ENCODE measurements at regions not wholly inside any gene's neighbourhood (a gene's known extent, or its start where the extent isn't known, plus 50 kb on each side); places are given as distances from the start of the nearest gene placed in this dataset.

DNA sequence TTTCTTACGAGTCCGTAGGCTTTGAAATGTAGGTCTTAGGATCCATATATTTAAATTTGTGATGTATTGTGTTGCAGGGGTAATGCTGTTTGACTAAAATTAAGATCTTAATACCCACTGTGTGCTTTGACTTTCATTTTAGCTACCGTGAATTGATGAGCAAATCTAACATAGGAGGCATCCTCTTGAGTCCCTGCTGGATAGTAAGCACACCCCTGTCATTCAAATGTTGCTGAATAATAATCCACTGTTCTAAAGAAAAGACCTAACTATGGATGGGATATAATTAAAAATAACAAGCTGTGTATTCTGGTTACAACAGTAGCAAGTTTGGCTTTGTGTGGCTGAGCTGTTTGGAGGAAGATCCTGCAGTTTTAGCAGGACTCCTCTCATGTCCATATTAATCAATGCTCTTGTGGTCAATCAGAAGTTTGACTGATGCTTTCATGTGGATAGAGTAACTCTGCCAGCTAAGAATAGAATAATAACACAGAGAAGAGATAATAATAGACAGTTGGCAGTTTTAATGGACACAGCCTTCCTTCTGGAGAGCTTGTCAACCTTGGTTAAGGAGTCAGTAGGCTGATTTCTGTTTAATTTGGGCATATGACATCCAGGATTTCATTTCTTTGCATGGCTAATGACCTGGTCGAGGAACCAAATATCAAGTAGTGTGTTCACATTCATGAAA, 148.1 kb upstream of the MIS18BP1 start:
- Histone ChIP-seq H4K20me1 (replicated peaks in 1 of 2; ENCODE audit: control insufficient read depth in 1 of 2, insufficient read depth in 2 of 2, low read length in 2 of 2) (no peaks in the 10 kb centered on the region), H2AK5ac (ENCODE audit: low read depth, low read length) (no peak overlapping the region), H2BK5ac (ENCODE audit: low read depth, low read length) (no peak overlapping the region), H3K79me2 (ENCODE audit: control insufficient read depth in 1 of 2, insufficient read depth in 2 of 2, low read length in 2 of 2) (no peaks in the 10 kb centered on the region), H3K23me2 (ENCODE audit: low read depth, low read length) (no peaks in the 10 kb centered on the region), H2BK120ac (replicated peaks; ENCODE audit: low read depth, low read length) (no peak overlapping the region), H4K5ac (ENCODE audit: insufficient read length, low read depth, low read length) (no peak overlapping the region), H3K18ac (ENCODE audit: extremely low read depth, low read length) (no peak overlapping the region), H2BK12ac (ENCODE audit: low read depth, low read length) (no peak overlapping the region), H3K4me2 (ENCODE audit: insufficient read depth in 1 of 2, low read depth in 2 of 2, low read length in 2 of 2) (peak overlapping the region in 1 of 2 experiments; percentile 31; a peak in 1 of 4 replicates), H3K27me3 (replicated peaks in 1 of 4; ENCODE audit: control insufficient read depth in 3 of 4, extremely low read depth in 1 of 4, insufficient read depth in 3 of 4, low read length in 3 of 4) (no peaks in the 10 kb centered on the region), H2BK15ac (ENCODE audit: low read length) (no peak overlapping the region), H3K14ac (ENCODE audit: insufficient read length) (no peak overlapping the region), H3K23ac (ENCODE audit: insufficient read length) (no peak overlapping the region), H3K56ac (replicated peaks; ENCODE audit: insufficient read length, low read depth, low read length) (no peak overlapping the region), H2AFZ (ENCODE audit: low read length) (no peak overlapping the region), H4K91ac (replicated peaks; ENCODE audit: insufficient read length, low read length) (no peak overlapping the region), H3K4ac (replicated peaks; ENCODE audit: insufficient read length, low read depth, low read length) (no peak overlapping the region), H3K4me3 (ENCODE audit: extremely low read depth in 1 of 4, insufficient read depth in 2 of 4, low read depth in 3 of 4, low read length in 4 of 4) (peak overlapping the region in 1 of 4 experiments; percentile 8; a peak in 1 of 8 replicates), H3K9ac (replicated peaks in 1 of 4; ENCODE audit: extremely low read depth in 1 of 4, low read depth in 3 of 4, low read length in 3 of 4) (no peak overlapping the region), H3K36me3 (ENCODE audit: control insufficient read depth in 2 of 4, insufficient read depth in 4 of 4, low read length in 3 of 4) (no peaks in the 10 kb centered on the region), H3K4me1 (replicated peaks in 1 of 4; ENCODE audit: control insufficient read depth in 3 of 4, insufficient read depth in 4 of 4, low read length in 3 of 4) (peaks cover 0 to 5% (median 1%) of the 10 kb centered on the region in 4 experiments; a peak in 2 of 7 replicates), H2BK20ac (ENCODE audit: low read length) (no peak overlapping the region), H3K9me3 (ENCODE audit: insufficient read depth in 2 of 2, low read depth in 1 of 2, low read length in 1 of 2) (no peaks in the 10 kb centered on the region), H3K79me1 (ENCODE audit: low read depth, low read length) (no peaks in the 10 kb centered on the region), H4K8ac (ENCODE audit: extremely low read depth, insufficient read depth, low read length) (no peak overlapping the region), H3K27ac (ENCODE audit: low read depth, low read length) (no peak overlapping the region)
- 28% methylated on average over 4 of the region's 4 CpGs; no CpG with 5 or more reads in 1 of the 2 experiments for WGBS, 2 experiments (ENCODE audit: extremely low coverage in 1 of 2, insufficient coverage in 1 of 2, insufficient read length in 1 of 2, insufficient replicate concordance in 2 of 2, low coverage in 1 of 2, low lambda C conversion rate in 2 of 2, missing lambda C conversion rate in 1 of 2)
- ChIA-PET CTCF (ENCODE audit: partially characterized antibody) (interaction anchor here (0.8 kb wide), 1 partner anchor 316 kb away, joined by 3 read pairs; no protein-coding TSS in a partner anchor), POLR2A (ENCODE audit: partially characterized antibody) (no interaction called here)
- no peak for DNase-seq (ENCODE audit: low read depth in 1 of 2, low spot score in 2 of 2)
- FAIRE-seq = no peak
- TF ChIP-seq SIN3A (conservative IDR thresholded peaks at IDR 0.05 in 1 of 2, IDR thresholded peaks at IDR 0.05 in 1 of 2; ENCODE audit: low read depth in 1 of 2, low read length in 2 of 2) = no peak
- TF ChIP-seq SIX5 (IDR thresholded peaks at IDR 0.05; ENCODE audit: low read depth, low read length) = no peak
- TF ChIP-seq RAD21 (IDR thresholded peaks at IDR 0.05 in 1 of 2, conservative IDR thresholded peaks at IDR 0.05 in 1 of 2; ENCODE audit: low read depth in 2 of 2, low read length in 2 of 2) = no peak
- TF ChIP-seq CEBPB (IDR thresholded peaks at IDR 0.05; ENCODE audit: low read depth, low read length) = no peak
- no peak for TF ChIP-seq NRF1 (IDR thresholded peaks at IDR 0.05; ENCODE audit: low read depth, low read length)
- no peak for TF ChIP-seq CTBP2 (IDR thresholded peaks at IDR 0.05; ENCODE audit: borderline replicate concordance, insufficient read depth, insufficient read length, low read length)
- TF ChIP-seq SUZ12 (IDR thresholded peaks at IDR 0.05; ENCODE audit: low read length) = no peak
- no peak for TF ChIP-seq HDAC2 (IDR thresholded peaks at IDR 0.05; ENCODE audit: borderline replicate concordance in 1 of 2, low read depth in 2 of 2, low read length in 2 of 2)
- no peak for TF ChIP-seq EZH2 (IDR thresholded peaks at IDR 0.05; ENCODE audit: low read depth, low read length, severe bottlenecking)
- no peak for TF ChIP-seq SIRT6 (IDR thresholded peaks at IDR 0.05; ENCODE audit: low read length)
- TF ChIP-seq SP4 (IDR thresholded peaks at IDR 0.05; ENCODE audit: low read length) = no peak
- no peak for TF ChIP-seq KDM5A (IDR thresholded peaks at IDR 0.05; ENCODE audit: low read length)
- TF ChIP-seq ASH2L (IDR thresholded peaks at IDR 0.05; ENCODE audit: low read length) = no peak

Measured in H1 (cell line).